AG04450 (cell line): ENCODE measurements at regions not wholly inside any gene's neighbourhood (a gene's known extent, or its start where the extent isn't known, plus 50 kb on each side); places are given as distances from the start of the nearest gene placed in this dataset.

ENCODE experiments used
- CTCF ChIA-PET: fragments of 300-600, 350-600 bp; formaldehyde crosslinking; extraction: SDS; loops from one replicate; lab custom pipeline; 2022; ENCODE audit warnings: antibody characterized with exemption, inconsistent platforms; lab: Charles Lee
- POLR2A ChIA-PET: fragments of 350-600 bp; formaldehyde crosslinking; extraction: SDS; loops from one replicate; lab custom pipeline; 2021; ENCODE audit warnings: antibody characterized with exemption, inconsistent platforms; lab: Yijun Ruan, JAX
- DNase-seq: peaks from one replicate; pipeline ENCODE4 v3.0.0-alpha.2; 2011; ENCODE audit warnings: low read depth, low spot score
- H3K27ac ChIP-seq: one replicate; pipeline ENCODE4 v1.5.1; 2012; ENCODE audit warnings: low read depth, low read length, control low read depth
- H3K27me3 ChIP-seq: one replicate; pipeline ENCODE4 v1.6.0; 2012; ENCODE audit warnings: low read length; ENCODE audit not compliant: control insufficient read depth, insufficient read depth
- H3K4me3 ChIP-seq: 2 replicates; pipeline ENCODE4 v1.5.1; 2011; ENCODE audit warnings: mild to moderate bottlenecking, low read depth, low read length, control low read depth
- H3K9me3 ChIP-seq: 2 replicates; pipeline ENCODE4 v1.5.1; 2012; ENCODE audit warnings: low read length; ENCODE audit not compliant: control insufficient read depth, insufficient read depth
- TF ChIP-seq, protein P1 (sequence below): IDR thresholded peaks from 2 replicates; pipeline ENCODE4 v1.5.1; 2011; ENCODE audit warnings: low read depth, low read length, control low read depth, inconsistent platforms

DNA sequence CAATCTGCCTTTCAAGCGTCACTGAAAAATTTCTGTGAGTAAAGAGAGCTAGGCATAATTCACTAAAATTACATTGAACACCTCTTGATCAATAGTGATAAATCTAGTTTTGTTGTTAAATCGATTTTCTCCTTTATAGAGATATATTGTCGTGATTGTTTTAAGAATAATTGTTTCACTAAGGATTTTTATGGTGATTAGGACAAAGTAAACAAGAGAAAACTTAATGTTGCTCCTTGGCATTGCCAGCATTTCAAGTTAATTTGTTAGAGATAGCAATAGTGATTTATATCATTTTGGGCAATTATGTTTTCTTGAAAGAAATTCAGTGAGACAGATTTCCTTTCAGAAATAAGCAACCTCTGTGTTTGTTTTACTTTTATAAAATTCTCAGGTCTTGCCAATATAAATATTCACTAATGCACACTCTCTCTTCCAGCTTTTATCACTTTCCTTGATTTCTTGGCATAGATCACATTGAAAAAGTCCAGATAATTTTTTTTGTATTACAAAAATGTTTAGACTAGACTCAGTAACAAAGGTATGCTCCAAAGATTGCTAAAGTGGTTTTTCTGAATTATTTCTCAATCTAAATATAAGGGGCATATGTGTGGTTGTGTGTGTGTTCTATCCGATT lies 538.7 kb downstream of the TFEC start:
- no peaks in the 10 kb centered on the region for H3K9me3 ChIP-seq
- TF ChIP-seq, protein P1, sequence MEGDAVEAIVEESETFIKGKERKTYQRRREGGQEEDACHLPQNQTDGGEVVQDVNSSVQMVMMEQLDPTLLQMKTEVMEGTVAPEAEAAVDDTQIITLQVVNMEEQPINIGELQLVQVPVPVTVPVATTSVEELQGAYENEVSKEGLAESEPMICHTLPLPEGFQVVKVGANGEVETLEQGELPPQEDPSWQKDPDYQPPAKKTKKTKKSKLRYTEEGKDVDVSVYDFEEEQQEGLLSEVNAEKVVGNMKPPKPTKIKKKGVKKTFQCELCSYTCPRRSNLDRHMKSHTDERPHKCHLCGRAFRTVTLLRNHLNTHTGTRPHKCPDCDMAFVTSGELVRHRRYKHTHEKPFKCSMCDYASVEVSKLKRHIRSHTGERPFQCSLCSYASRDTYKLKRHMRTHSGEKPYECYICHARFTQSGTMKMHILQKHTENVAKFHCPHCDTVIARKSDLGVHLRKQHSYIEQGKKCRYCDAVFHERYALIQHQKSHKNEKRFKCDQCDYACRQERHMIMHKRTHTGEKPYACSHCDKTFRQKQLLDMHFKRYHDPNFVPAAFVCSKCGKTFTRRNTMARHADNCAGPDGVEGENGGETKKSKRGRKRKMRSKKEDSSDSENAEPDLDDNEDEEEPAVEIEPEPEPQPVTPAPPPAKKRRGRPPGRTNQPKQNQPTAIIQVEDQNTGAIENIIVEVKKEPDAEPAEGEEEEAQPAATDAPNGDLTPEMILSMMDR = no peak
- ChIA-PET POLR2A (no interaction called here), CTCF (no interaction called here)
- no peak overlapping the region for H3K4me3 ChIP-seq
- no peak overlapping the region for H3K27ac ChIP-seq
- no peaks in the 10 kb centered on the region for H3K27me3 ChIP-seq
- no peak for DNase-seq

DNA sequence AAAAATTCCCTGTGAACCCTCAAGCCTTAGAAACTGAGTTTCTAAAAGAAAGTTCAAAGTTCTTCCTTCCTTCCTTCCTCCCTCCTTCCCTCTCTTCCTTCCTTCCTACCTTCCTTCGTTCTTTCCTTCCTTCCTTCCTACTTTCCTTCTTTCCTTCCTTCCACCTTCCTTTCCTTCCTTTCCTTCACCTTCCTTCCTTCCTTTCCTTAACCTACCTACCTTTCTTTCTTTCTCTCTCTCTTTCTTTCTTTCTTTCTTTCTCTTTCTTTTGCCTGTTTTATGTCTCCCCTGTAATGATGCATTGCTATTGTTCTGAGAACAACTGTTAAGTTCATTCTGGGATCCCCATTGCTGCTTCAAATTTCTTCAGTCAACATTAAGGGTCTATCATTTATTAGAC lies 551.1 kb downstream of the TFEC start:
- CTCF ChIA-PET = no interaction called here
- POLR2A ChIA-PET = no interaction called here
- TF ChIP-seq, protein P1 = no peak

DNA sequence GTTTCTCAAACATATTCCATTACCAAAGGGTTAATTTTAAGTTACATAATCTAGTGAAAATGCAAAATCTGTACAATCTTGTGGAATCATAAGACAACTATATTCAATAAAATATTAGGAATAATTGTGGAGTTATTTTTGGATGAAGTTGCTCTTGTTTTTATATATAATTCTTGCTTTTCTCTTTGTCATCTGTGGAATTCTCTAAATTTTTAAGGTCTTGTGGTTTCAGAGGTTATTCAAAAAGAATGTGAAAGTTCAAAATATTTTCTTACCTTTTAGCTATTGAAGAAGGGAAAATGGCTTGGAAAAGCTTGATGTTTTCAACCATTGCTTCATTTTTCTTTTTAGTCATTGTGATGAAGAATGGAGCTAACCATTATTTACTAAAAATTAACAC lies 552.1 kb downstream of the TFEC start:
- Histone ChIP-seq H3K4me3 (no peak overlapping the region), H3K9me3 (no peaks in the 10 kb centered on the region), H3K27me3 (no peaks in the 10 kb centered on the region), H3K27ac (no peak overlapping the region)
- TF ChIP-seq, protein P1 = no peak
- DNase-seq = no peak
- POLR2A ChIA-PET = interaction anchor here (0.7 kb wide), 1 partner anchor 112 kb away, joined by 6 read pairs; no protein-coding TSS in a partner anchor
- CTCF ChIA-PET = no interaction called here

More for the DNA sequence above, 551.1 kb downstream of the TFEC start:
- Histone ChIP-seq H3K9me3 (no peaks in the 10 kb centered on the region), H3K4me3 (no peak overlapping the region), H3K27ac (no peak overlapping the region), H3K27me3 (no peaks in the 10 kb centered on the region)
- no peak for DNase-seq

DNA sequence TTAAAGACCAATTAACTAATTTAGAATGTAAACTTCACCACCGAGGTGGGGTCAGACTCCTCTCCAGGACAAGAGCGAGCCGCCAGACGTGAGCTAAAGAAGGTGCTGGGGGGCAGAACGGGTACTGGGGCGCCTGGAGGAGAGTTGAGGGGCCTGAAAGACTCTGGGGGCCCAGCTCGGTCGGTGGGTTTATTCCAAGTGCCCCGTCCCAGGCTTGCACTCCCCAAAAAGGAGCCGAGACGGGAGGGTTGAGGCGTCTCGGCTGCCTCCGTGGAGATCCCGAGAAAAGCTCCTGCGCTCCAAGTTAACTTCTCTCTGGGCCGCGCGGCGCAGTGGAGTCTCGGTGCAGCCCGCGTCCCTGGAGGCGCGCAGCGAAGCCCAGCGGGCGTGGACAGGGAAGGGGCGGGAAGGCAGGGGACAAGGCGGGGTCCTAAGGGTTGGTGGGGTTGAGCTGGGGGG lies 553.3 kb downstream of the TFEC start:
- TF ChIP-seq, protein P1 = no peak
- peak; percentile 6 for DNase-seq
- H3K27me3 ChIP-seq = no peaks in the 10 kb centered on the region
- CTCF ChIA-PET = interaction anchor here (0.6 to 1.9 kb wide), 6 partner anchors 10 to 656 kb away, joined by 3 to 8 read pairs (median 4); no protein-coding TSS in a partner anchor
- no peaks in the 10 kb centered on the region for H3K9me3 ChIP-seq
- POLR2A ChIA-PET = interaction anchor here (0.5 kb wide), 1 partner anchor 631 kb away, joined by 3 read pairs; no protein-coding TSS in a partner anchor
- H3K27ac ChIP-seq = no peak overlapping the region
- H3K4me3 ChIP-seq = peak overlapping the region; percentile 53

DNA sequence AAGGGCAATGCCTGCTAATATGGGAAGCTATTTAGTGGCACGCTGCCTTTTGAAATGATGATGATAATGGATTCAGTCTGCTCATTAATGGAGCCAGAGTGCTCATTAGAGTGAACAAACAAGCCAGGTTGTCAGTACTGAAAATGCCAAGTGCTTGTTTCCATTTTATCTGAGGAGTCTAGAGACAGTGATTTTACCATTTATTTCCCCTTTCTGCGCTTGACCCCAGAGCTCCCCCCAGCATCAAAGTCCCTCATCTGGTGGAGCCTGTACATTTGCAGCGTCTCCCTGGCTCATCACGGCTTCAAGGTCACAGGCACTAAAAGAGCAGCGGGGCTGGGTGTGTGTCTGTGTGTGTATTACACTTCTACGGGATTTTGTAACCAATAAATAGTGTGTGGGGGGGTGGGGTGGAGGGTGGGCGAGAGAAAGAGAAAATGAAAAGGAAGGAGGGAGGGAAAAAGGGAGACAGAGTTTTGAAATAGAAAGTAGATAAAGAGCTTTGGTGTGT lies 553.8 kb downstream of the TFEC start:
- H3K27me3 ChIP-seq = no peaks in the 10 kb centered on the region
- H3K4me3 ChIP-seq = peak overlapping the region; percentile 53
- ChIA-PET POLR2A (interaction anchor here (0.5 kb wide), 1 partner anchor 631 kb away, joined by 3 read pairs; no protein-coding TSS in a partner anchor), CTCF (interaction anchor here (0.6 to 1.9 kb wide), 5 partner anchors 9 to 655 kb away, joined by 3 to 8 read pairs (median 5); no protein-coding TSS in a partner anchor)
- DNase-seq = no peak
- TF ChIP-seq, protein P1 = no peak
- no peak overlapping the region for H3K27ac ChIP-seq
- H3K9me3 ChIP-seq = no peaks in the 10 kb centered on the region
